Gastroesophageal sphincter (tissue), 4 donors: ENCODE measurements at regions not wholly inside any gene's neighbourhood (a gene's known extent, or its start where the extent isn't known, plus 50 kb on each side); places are given as distances from the start of the nearest gene placed in this dataset.

ENCODE experiments used
- ATAC-seq: fragments of 150-250 bp; one replicate; pipeline ENCODE4 v1.9.1; 2016; ENCODE audit warnings: mild to moderate bottlenecking, moderate library complexity
- H3K27ac ChIP-seq, 4 donors: fragments of 200-600 bp; sonication (generic) in 3 of 4; 1 replicate in 3 of 4; 2 replicates in 1 of 4; pipeline ENCODE4 v1.5.1; 2016 to 2019
- H3K27me3 ChIP-seq: fragments of 200-600 bp; sonication (generic); one replicate; pipeline ENCODE4 v1.5.1; 2019
- H3K36me3 ChIP-seq, 2 donors: fragments of 200-600 bp; sonication (generic); one replicate each; pipeline ENCODE4 v1.5.1; 2019; ENCODE audit warnings: control low read depth in 1 of 2
- H3K4me1 ChIP-seq, 3 donors: fragments of 200-600 bp; sonication (generic); 1 replicate in 2 of 3; 2 replicates in 1 of 3; pipeline ENCODE4 v1.5.1; 2016 to 2019; ENCODE audit warnings: control low read depth in 2 of 3
- H3K4me3 ChIP-seq, 2 donors: fragments of 200-600 bp; sonication (generic); one replicate each; pipeline ENCODE4 v1.5.1; 2019; ENCODE audit warnings: mild to moderate bottlenecking in 1 of 2, moderate library complexity in 1 of 2
- H3K9me3 ChIP-seq, 3 donors: fragments of 200-600 bp; sonication (generic); one replicate each; pipeline ENCODE4 v1.5.1; 2017 to 2019; ENCODE audit warnings: control low read depth in 2 of 3
- EP300 ChIP-seq: sonication (generic); formaldehyde crosslinking; IDR thresholded peaks from one replicate; pipeline ENCODE4 v1.6.1; 2017; ENCODE audit warnings: antibody characterized with exemption, mild to moderate bottlenecking
- POLR2A ChIP-seq, 2 donors: fragments of 450-650 bp; IDR thresholded peaks; one replicate each; pipeline ENCODE4 v1.6.1; 2017; ENCODE audit warnings: antibody characterized with exemption in 2 of 2, mild to moderate bottlenecking in 2 of 2, moderate library complexity in 1 of 2
- POLR2AphosphoS5 ChIP-seq: sonication (generic); formaldehyde crosslinking; IDR thresholded peaks from one replicate; pipeline ENCODE4 v1.6.1; 2017; ENCODE audit warnings: antibody characterized with exemption
- WGBS, 2 donors: methylation state at CpG; one replicate each; pipeline ENCODE4 v1.1.5; 2018; ENCODE audit warnings: low coverage in 1 of 2; 5-methylcytosine and 5-hydroxymethylcytosine counted together
- TF ChIP-seq, protein P1 (sequence below), 4 experiments: fragments of 200-600 bp in 2 of 4; fragments of 450-650 bp in 2 of 4; sonication (generic) in 1 of 4; IDR thresholded peaks; one replicate each; pipeline ENCODE4 v1.5.1; 2017 to 2019; ENCODE audit warnings: antibody characterized with exemption in 4 of 4, mild to moderate bottlenecking in 2 of 4, moderate library complexity in 2 of 4

DNA sequence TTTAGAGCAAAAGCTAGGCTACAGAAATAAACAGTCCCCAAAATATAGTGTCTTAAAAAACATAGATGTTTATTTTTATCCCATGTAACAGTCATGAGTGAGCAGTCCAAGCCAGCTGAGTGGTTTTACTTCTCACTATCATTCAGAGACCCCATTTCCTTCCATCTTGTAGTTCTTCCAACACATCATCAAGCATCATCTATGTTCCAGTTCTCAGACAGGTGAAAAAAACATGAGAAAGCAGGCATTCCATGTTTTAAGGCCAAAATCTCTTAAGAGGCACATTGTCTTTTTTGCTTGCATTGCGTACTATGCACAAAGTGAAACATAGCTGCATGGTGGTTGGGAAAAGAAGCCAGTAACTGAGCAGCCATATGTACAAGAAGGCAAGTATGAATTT lies 128.6 kb downstream of the ATOH1 start:
- TF ChIP-seq POLR2AphosphoS5 (no peak), EP300 (no peak), POLR2A (IDR thresholded peaks at IDR 0.05) (no peak)
- TF ChIP-seq, protein P1, sequence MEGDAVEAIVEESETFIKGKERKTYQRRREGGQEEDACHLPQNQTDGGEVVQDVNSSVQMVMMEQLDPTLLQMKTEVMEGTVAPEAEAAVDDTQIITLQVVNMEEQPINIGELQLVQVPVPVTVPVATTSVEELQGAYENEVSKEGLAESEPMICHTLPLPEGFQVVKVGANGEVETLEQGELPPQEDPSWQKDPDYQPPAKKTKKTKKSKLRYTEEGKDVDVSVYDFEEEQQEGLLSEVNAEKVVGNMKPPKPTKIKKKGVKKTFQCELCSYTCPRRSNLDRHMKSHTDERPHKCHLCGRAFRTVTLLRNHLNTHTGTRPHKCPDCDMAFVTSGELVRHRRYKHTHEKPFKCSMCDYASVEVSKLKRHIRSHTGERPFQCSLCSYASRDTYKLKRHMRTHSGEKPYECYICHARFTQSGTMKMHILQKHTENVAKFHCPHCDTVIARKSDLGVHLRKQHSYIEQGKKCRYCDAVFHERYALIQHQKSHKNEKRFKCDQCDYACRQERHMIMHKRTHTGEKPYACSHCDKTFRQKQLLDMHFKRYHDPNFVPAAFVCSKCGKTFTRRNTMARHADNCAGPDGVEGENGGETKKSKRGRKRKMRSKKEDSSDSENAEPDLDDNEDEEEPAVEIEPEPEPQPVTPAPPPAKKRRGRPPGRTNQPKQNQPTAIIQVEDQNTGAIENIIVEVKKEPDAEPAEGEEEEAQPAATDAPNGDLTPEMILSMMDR (IDR thresholded peaks at IDR 0.05): no peak
- 80 to 88% methylated on average over 1 of the region's 1 CpG for whole genome bisulfite sequencing, 2 donors
- ATAC-seq: no peak
- H3K27me3 ChIP-seq: no peaks in the 10 kb centered on the region
- no peak overlapping the region for H3K4me3 ChIP-seq
- no peak overlapping the region for H3K27ac ChIP-seq
- H3K36me3 ChIP-seq: no peaks in the 10 kb centered on the region
- peaks cover 0 to 12% (median 0%) of the 10 kb centered on the region in 3 donors for H3K9me3 ChIP-seq
- no peaks in the 10 kb centered on the region for H3K4me1 ChIP-seq

DNA sequence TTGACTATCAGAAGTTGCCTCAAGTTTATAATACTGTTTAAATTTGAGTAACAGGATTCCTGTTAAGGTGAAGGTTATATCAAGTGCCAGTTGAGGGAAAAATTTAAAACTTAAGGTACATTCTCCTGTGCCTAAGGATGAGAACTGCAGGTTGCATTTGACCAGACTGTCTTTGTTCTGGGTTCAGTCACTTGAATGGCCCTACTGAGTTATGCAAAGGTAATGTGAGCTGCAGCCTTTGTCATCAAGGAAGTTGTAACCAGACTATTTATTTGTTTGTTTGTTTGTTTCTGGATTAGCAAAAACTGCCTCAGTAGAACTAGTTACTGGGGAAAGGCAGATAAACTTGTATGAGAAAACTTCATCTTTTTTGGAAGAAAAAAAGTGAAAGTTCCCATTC lies 131.9 kb downstream of the ATOH1 start:
- ATAC-seq: no peak
- Histone ChIP-seq H3K27ac (no peak overlapping the region), H3K9me3 (peaks cover 0 to 4% (median 0%) of the 10 kb centered on the region in 3 donors), H3K4me1 (no peaks in the 10 kb centered on the region), H3K27me3 (no peaks in the 10 kb centered on the region), H3K36me3 (no peaks in the 10 kb centered on the region), H3K4me3 (no peak overlapping the region)
- TF ChIP-seq EP300: no peak
- TF ChIP-seq POLR2A (IDR thresholded peaks at IDR 0.05): no peak
- TF ChIP-seq, protein P1 (IDR thresholded peaks at IDR 0.05): no peak
- no peak for TF ChIP-seq POLR2AphosphoS5

DNA sequence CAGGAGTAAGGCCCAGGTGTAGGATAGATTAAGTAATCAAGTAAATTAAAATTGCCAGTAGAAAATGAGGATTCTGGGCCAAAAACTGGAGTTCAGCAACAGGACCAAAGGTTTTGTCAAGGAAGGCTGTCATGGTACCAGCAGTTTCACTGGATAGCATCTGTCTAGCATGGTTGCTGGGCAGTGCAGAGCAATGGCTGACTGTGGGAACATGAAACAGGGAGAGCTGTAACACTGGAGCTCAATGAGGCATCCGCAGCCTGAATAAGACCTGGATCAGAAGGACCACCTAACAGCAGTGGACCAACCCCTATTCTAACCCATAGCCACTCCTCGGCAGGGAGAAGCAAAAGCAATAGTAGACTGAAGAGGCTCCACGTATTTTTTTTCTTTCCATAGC lies 132.4 kb downstream of the ATOH1 start:
- Histone ChIP-seq H3K27ac (no peak overlapping the region), H3K36me3 (no peaks in the 10 kb centered on the region), H3K4me3 (no peak overlapping the region), H3K27me3 (no peaks in the 10 kb centered on the region), H3K4me1 (no peaks in the 10 kb centered on the region), H3K9me3 (peaks cover 0 to under 1% (median 0%) of the 10 kb centered on the region in 3 donors)
- ATAC-seq: no peak
- 75 to 80% methylated on average over 3 of the region's 3 CpGs for WGBS, 2 donors
- TF ChIP-seq POLR2AphosphoS5: no peak

DNA sequence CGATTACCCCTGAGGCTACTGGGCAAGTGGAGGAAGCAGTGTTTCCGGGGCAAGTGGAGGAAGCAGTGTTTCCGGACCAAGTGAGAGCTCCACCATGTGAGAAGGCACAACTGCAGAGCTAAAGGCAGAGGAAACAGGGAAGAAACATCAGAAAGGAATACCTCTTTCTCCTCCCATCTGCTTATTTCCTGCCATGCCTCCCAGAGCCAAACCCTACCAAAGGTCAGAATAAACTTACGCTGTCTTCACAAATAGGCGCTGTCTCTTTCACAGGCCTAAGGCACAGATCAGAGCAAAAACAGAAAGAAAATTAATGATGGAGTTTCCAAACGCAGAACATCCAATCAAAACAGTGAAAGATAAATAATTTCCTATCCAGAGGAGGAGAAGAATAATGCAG lies 153.0 kb downstream of the ATOH1 start:
- Histone ChIP-seq H3K27me3 (no peaks in the 10 kb centered on the region), H3K36me3 (no peaks in the 10 kb centered on the region), H3K27ac (no peak overlapping the region), H3K4me3 (no peak overlapping the region), H3K4me1 (no peaks in the 10 kb centered on the region), H3K9me3 (peaks cover 0 to 16% (median 0%) of the 10 kb centered on the region in 3 donors)
- WGBS, 2 donors: 32 to 38% methylated on average over 6 of the region's 6 CpGs
- no peak for ATAC-seq
- TF ChIP-seq, protein P1 (IDR thresholded peaks at IDR 0.05): no peak
- TF ChIP-seq EP300: no peak
- TF ChIP-seq POLR2A (IDR thresholded peaks at IDR 0.05): no peak
- no peak for TF ChIP-seq POLR2AphosphoS5

DNA sequence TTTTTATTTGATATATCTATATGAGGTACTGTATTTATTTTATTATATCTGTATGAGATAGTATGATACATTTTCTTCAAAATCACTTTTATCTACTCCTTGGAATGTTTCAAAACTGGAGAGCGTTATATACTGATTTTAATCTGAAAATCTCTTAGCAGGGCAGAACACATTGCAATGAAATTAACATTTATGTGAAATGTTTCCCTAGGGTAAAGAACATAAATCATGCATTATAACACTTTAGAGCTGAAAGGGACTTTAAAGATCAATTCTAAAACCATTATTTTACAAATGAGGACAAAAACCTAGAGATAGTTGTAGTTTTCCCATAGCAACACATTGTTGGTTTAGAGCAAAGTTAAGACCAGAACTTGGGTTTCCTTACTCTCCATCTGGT lies 153.7 kb downstream of the ATOH1 start:
- ATAC-seq: no peak
- TF ChIP-seq EP300 (no peak), POLR2A (IDR thresholded peaks at IDR 0.05) (no peak), POLR2AphosphoS5 (no peak)
- TF ChIP-seq, protein P1 (IDR thresholded peaks at IDR 0.05): no peak
- Histone ChIP-seq H3K4me3 (no peak overlapping the region), H3K4me1 (no peaks in the 10 kb centered on the region), H3K27me3 (no peaks in the 10 kb centered on the region), H3K9me3 (peaks cover 0 to 9% (median 0%) of the 10 kb centered on the region in 3 donors), H3K27ac (no peak overlapping the region), H3K36me3 (no peaks in the 10 kb centered on the region)
- WGBS, 2 donors: 42 to 70% methylated on average over 1 of the region's 1 CpG
